Naive B cell (primary cell): ENCODE measurements at regions not wholly inside any gene's neighbourhood (a gene's known extent, or its start where the extent isn't known, plus 50 kb on each side); places are given as distances from the start of the nearest gene placed in this dataset.

ENCODE experiments used
- ATAC-seq, 2 donors: fragments of 150-1000 bp; cut with Tn5 transposase; 2 replicates each; pipeline ENCODE4 v1.10.0; 2021; ENCODE audit warnings: low read depth in 2 of 2, mild to moderate bottlenecking in 2 of 2, moderate library complexity in 2 of 2
- DNase-seq: peaks from one replicate; pipeline ENCODE4 v3.0.0; 2022
- H3K27ac Mint-ChIP-seq, 6 donors: one replicate each; pipeline ENCODE4 v1.8.0; 2020 to 2022; ENCODE audit warnings: mild to moderate bottlenecking in 6 of 6, mixed read lengths in 6 of 6, moderate library complexity in 5 of 6, inconsistent platforms in 2 of 6
- H3K27me3 Mint-ChIP-seq, 3 donors: one replicate each; pipeline ENCODE4 v1.8.0; 2021 to 2022; ENCODE audit warnings: mixed read lengths in 3 of 3, mild to moderate bottlenecking in 1 of 3
- H3K36me3 Mint-ChIP-seq, 2 donors: one replicate each; pipeline ENCODE4 v1.8.0; 2020 to 2022; ENCODE audit warnings: mixed read lengths in 2 of 2, inconsistent platforms in 1 of 2, mild to moderate bottlenecking in 1 of 2
- H3K4me1 Mint-ChIP-seq, 3 donors: one replicate each; pipeline ENCODE4 v1.8.0; 2020 to 2022; ENCODE audit warnings: mixed read lengths in 3 of 3, inconsistent platforms in 1 of 3, mild to moderate bottlenecking in 1 of 3, moderate library complexity in 1 of 3
- H3K4me3 Mint-ChIP-seq, 8 donors: one replicate each; pipeline ENCODE4 v1.8.0; 2020 to 2022; ENCODE audit warnings: mild to moderate bottlenecking in 8 of 8, mixed read lengths in 8 of 8, moderate library complexity in 8 of 8, inconsistent platforms in 2 of 8
- H3K9me3 Mint-ChIP-seq, 7 donors: one replicate each; pipeline ENCODE4 v1.8.0; 2020 to 2022; ENCODE audit warnings: mixed read lengths in 7 of 7, mild to moderate bottlenecking in 5 of 7, inconsistent platforms in 2 of 7, moderate library complexity in 1 of 7

DNA sequence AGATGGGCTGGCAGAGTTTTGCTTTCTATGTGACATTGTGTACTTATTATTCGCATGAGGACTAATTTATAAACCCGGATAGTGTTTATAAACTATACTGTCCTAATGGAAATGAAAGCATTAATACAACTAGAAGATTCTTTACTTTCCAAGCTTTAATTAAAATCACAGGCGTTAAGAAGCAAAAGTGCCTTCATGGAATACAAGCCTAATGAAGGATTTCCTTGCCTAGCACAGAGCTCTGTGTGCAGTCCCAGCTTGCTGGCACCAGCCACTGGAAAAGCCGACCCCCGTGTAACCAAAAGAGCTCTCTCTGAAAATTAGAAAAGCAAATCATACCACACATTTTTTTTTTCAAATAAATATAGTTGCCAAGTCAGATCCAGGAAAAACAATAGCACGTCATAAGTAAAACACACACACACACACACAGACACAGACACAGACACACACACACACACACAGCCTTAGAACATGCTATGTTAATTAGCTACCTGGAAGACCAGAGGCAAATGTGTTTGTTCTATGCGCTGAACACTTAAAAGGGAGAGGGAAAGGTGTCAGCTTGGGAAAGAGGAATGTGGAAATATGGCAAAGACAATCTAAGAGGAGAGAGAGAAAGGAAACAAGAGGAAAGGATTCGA lies 1084.2 kb downstream of the TUSC7 start:
- ATAC-seq (no peak), DNase-seq (no peak)
- Mint-ChIP-seq H3K27me3 (no peaks in the 10 kb centered on the region), H3K27ac (no peak overlapping the region), H3K36me3 (no peaks in the 10 kb centered on the region), H3K4me1 (no peaks in the 10 kb centered on the region), H3K9me3 (peaks cover 0 to 6% (median 2%) of the 10 kb centered on the region in 7 donors), H3K4me3 (no peak overlapping the region)

DNA sequence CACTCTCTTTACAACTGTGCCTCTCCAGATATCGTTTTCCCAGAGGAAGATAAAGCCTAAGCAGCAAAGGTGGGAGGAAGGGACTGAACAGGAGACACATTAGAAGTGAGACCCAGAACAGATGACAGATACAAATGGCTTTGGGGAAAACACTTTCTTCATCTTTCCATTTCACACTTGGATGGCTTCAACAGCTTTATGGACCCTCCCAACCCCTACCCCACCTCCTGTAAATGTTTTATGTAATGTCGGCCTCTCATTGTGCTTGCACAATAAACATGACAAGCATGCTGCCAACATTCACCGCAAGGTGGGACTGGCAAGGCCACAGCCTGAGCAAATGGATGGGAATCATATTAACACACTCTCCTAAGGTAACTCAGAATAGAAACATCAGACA lies 1088.6 kb downstream of the TUSC7 start:
- Mint-ChIP-seq H3K36me3 (no peaks in the 10 kb centered on the region), H3K27me3 (no peaks in the 10 kb centered on the region), H3K27ac (no peak overlapping the region), H3K4me3 (no peak overlapping the region), H3K4me1 (no peaks in the 10 kb centered on the region), H3K9me3 (peaks cover 0 to 8% (median 0%) of the 10 kb centered on the region in 7 donors)
- DNase-seq (no peak), ATAC-seq (no peak)

DNA sequence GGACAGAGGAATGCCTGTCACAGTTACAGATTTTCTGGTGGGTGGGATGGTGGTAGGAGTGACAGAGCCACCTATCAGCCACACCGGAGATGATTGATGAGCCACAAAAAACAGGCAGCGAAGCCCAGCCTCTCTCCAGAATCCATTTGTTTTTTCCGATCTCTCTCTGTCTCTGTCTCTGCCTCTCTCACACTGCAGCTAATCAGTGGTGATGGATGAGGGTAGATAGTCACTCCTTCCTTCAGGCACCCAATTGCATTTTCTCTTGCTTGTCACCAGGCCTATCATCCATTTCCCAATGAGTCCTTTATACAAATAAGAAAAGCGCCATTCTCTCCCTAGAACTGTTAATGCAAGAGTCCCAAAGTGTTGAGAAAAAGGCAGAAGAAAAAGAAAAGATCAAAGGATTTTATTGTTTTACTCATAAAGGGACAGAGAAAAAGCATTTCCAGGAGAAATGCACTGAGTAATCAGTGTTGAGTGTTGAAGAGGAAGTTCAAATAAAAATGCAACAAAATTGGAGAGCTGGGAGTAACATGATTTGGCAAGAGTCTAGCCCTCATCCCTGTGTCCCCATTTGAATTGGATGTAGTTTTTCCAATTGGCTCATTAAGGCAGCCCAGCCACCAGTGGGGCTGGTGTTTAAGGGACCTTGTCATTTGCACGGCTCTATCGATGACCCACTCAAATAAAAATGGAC lies 1089.3 kb downstream of the TUSC7 start:
- Mint-ChIP-seq H3K27me3 (no peaks in the 10 kb centered on the region), H3K36me3 (no peaks in the 10 kb centered on the region), H3K27ac (no peak overlapping the region), H3K9me3 (peaks cover 0 to 7% (median 2%) of the 10 kb centered on the region in 7 donors), H3K4me1 (no peaks in the 10 kb centered on the region), H3K4me3 (no peak overlapping the region)
- ATAC-seq: no peak
- no peak for DNase-seq

DNA sequence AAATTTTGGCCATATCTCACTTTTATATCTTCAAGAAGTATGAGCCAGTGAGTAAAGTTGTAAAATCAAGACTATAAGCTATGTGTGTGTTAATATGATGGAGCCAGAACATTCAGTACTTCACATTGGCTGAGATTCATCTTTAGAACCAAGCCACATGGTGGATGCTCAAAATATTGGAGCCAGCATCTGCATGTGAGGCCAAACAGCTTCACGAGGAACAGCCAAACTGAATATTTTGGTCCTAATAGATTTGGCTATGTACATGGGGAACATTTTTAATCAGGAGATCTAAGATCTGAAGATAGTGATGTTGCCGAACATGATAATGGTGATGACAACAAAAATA lies 1089.8 kb downstream of the TUSC7 start:
- Mint-ChIP-seq H3K9me3 (peaks cover 0 to 4% (median 0%) of the 10 kb centered on the region in 7 donors), H3K27me3 (no peaks in the 10 kb centered on the region), H3K27ac (no peak overlapping the region), H3K4me3 (no peak overlapping the region), H3K4me1 (no peaks in the 10 kb centered on the region), H3K36me3 (no peaks in the 10 kb centered on the region)
- ATAC-seq (no peak), DNase-seq (no peak)

DNA sequence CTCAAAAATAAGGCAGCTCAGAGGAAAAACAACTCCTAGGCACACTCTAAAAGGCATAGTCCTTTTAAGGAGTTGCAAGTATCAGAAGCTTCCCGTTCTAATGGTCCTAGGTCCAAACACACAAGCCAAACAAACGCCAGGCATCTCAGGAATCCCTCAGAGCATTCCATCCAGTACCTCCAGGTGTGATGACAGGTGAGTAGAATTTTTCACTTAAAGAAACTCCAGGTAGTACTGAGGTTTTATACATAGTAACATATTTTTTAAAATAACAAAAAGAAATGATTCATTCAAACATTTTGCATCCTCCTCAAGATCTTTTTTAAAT lies 1092.3 kb downstream of the TUSC7 start:
- no peak overlapping the region for H3K27ac Mint-ChIP-seq
- DNase-seq (no peak), ATAC-seq (no peak)
- no peak overlapping the region for H3K4me3 Mint-ChIP-seq
- no peaks in the 10 kb centered on the region for H3K36me3 Mint-ChIP-seq
- H3K9me3 Mint-ChIP-seq: peaks cover 0 to 4% (median 0%) of the 10 kb centered on the region in 7 donors
- no peaks in the 10 kb centered on the region for H3K4me1 Mint-ChIP-seq
- no peaks in the 10 kb centered on the region for H3K27me3 Mint-ChIP-seq

DNA sequence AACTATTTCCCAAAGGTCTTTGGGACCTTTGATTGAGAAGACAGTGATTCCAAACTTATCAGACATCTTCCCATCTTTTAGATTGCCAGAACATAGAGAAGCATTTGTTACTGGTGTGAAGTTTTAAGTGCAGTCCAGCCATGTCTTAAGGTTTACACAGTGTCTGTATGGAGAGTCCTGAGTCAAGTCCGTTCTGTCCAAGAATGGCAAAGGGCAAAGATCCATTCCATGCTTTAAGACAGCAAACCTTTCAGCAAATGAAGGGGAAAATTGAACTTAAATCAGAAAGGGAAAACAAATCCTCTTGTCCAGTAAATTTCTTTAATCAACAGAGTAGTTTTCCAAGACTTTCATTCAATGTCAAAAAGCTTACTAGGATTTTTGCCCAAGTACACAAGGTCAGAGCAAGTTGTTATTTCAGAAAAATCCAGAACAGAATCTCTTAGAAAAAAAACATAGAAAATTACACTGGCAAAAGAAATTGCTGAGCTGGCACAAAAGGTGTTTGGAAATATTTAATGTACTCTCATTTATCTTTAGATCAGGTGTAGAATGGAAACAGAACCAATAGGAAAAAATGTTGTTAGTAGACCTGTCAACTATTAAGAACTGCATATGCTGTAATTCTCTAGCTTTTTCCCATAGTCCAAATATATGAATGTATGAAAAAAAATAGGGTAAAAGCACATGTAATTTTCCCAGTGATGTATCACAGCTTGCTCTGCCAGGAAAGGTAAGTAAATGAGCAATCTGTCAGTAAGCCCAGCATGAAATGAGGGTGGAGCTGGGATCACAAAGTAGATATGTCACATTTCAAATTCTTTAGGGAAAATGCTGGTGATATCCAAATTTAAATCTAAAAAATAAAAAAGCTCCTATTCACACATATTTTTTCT lies 1099.9 kb downstream of the TUSC7 start:
- no peaks in the 10 kb centered on the region for H3K4me1 Mint-ChIP-seq
- no peak overlapping the region for H3K27ac Mint-ChIP-seq
- ATAC-seq (no peak), DNase-seq (no peak)
- H3K9me3 Mint-ChIP-seq: peaks cover 0 to 6% (median 0%) of the 10 kb centered on the region in 7 donors
- no peaks in the 10 kb centered on the region for H3K27me3 Mint-ChIP-seq
- no peaks in the 10 kb centered on the region for H3K36me3 Mint-ChIP-seq
- H3K4me3 Mint-ChIP-seq: no peak overlapping the region

DNA sequence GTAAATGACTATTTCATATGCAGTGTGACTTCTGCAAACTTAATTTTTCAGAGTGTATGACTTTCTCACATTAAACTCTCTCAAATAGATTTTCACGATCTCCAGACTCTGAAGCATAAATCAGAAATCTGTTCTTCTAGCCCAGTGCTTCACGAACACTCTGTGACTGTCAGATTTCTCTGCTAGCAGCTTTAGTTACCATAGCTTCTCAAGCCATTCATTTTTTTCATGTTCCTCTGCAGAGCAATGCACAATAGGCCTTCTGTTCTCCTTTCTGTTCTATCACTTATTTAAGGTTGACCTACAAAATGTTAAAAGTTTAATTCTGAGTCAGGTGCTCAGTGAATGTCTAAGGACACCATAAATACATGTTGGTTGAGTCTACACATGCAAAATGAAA lies 1102.2 kb downstream of the TUSC7 start:
- H3K9me3 Mint-ChIP-seq: peaks cover 0 to 6% (median 3%) of the 10 kb centered on the region in 7 donors
- no peaks in the 10 kb centered on the region for H3K27me3 Mint-ChIP-seq
- H3K36me3 Mint-ChIP-seq: no peaks in the 10 kb centered on the region
- H3K27ac Mint-ChIP-seq: no peak overlapping the region
- ATAC-seq (no peak), DNase-seq (no peak)
- no peaks in the 10 kb centered on the region for H3K4me1 Mint-ChIP-seq
- no peak overlapping the region for H3K4me3 Mint-ChIP-seq

DNA sequence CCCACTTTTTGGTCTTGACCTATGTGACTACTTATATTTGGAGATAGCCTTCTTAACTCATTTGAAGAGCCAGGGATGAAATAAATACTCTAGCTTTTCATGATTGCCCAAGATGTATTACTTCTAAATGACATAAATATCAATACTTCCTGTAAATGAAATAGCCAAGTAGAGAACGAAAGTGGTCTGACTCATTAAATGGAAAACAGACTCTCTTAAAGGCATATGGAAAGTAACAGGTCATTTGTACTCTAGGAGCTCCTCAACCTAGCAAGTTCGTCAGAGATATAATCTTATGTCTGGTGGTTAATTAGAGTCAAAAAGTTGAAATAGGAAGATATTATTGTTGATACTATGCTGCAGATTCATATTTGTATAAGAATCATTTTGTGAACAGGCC lies 1105.4 kb downstream of the TUSC7 start:
- ATAC-seq (no peak), DNase-seq (no peak)
- no peak overlapping the region for H3K27ac Mint-ChIP-seq
- no peaks in the 10 kb centered on the region for H3K36me3 Mint-ChIP-seq
- no peak overlapping the region for H3K4me3 Mint-ChIP-seq
- no peaks in the 10 kb centered on the region for H3K4me1 Mint-ChIP-seq
- peaks cover 0 to 6% (median 2%) of the 10 kb centered on the region in 7 donors for H3K9me3 Mint-ChIP-seq
- no peaks in the 10 kb centered on the region for H3K27me3 Mint-ChIP-seq

DNA sequence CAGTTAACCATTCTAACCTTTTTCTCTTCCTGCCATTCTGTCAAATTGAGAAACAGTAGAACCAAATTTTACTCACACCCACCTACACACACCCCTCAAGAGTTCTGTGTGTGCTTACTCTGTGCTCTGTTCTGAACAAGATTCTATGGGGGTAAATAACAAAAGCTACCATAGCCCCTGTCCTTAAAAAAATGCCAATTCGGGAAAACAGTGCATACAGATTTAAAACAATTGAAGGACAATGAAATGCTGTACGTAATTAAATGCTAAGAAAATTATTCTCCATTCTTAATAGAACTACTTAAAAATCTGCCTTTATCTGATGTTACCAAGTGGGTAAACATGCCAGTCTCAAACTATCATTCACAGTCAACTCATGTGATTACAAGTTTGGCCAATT lies 1107.5 kb downstream of the TUSC7 start:
- DNase-seq (no peak), ATAC-seq (no peak)
- no peak overlapping the region for H3K4me3 Mint-ChIP-seq
- peaks cover 0 to 5% (median 2%) of the 10 kb centered on the region in 7 donors for H3K9me3 Mint-ChIP-seq
- H3K4me1 Mint-ChIP-seq: no peaks in the 10 kb centered on the region
- no peaks in the 10 kb centered on the region for H3K36me3 Mint-ChIP-seq
- no peaks in the 10 kb centered on the region for H3K27me3 Mint-ChIP-seq
- H3K27ac Mint-ChIP-seq: no peak overlapping the region

DNA sequence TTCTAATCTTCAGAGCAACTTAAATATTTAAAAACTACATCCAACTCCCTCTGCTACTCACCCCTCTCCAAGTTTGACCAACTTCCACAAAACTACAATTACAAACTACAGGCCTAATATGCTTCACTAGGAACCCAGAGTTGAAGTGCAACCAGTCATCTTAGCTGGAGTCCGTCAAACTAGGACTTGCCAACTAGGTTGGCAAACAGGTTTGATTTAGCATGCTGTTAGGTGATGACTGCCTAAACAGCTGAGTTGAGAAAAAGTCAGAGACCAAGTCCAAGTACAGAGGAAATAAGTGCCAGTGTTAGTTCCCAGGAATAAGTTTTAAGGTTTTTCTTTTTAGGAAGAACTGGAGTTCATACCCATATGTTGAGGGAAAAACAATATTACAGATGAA lies 1109.0 kb downstream of the TUSC7 start:
- H3K27ac Mint-ChIP-seq: no peak overlapping the region
- no peak overlapping the region for H3K4me3 Mint-ChIP-seq
- no peaks in the 10 kb centered on the region for H3K27me3 Mint-ChIP-seq
- ATAC-seq (no peak), DNase-seq (no peak)
- no peaks in the 10 kb centered on the region for H3K36me3 Mint-ChIP-seq
- H3K9me3 Mint-ChIP-seq: peaks cover 0 to 3% (median 0%) of the 10 kb centered on the region in 7 donors
- H3K4me1 Mint-ChIP-seq: no peaks in the 10 kb centered on the region

DNA sequence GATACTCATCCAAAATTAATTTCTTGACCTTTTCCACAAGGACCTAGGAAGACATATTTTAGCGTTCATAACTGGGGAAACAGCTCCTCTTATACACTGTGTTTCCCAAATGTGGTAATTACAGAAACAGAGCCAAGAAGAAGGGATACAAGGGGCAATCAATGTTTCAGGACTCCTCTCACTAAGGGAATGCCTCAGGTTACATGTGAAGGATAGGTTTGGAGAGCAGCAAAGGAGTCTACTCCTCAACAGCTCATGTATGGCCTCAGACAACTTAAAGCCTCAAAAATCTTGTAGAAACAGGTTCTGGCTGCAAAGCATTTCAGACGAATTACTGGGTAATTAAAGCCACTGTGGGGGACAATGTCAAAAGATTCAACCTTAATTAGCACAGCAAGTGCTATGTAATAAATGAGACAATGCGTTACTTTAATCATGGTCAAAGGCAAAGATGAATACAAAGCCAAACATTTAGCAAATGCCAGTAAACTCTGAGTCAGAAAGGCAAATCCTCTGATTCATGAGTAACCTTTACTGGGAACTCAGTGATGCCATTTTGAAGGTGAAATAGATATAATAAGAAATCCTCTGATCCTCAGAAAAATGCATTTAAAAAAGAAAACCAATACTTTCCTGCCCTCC lies 1111.2 kb downstream of the TUSC7 start:
- H3K9me3 Mint-ChIP-seq: peaks cover 0 to 4% (median 2%) of the 10 kb centered on the region in 7 donors
- H3K4me1 Mint-ChIP-seq: no peaks in the 10 kb centered on the region
- no peak overlapping the region for H3K27ac Mint-ChIP-seq
- ATAC-seq (no peak), DNase-seq (no peak)
- H3K36me3 Mint-ChIP-seq: no peaks in the 10 kb centered on the region
- H3K4me3 Mint-ChIP-seq: no peak overlapping the region
- no peaks in the 10 kb centered on the region for H3K27me3 Mint-ChIP-seq

DNA sequence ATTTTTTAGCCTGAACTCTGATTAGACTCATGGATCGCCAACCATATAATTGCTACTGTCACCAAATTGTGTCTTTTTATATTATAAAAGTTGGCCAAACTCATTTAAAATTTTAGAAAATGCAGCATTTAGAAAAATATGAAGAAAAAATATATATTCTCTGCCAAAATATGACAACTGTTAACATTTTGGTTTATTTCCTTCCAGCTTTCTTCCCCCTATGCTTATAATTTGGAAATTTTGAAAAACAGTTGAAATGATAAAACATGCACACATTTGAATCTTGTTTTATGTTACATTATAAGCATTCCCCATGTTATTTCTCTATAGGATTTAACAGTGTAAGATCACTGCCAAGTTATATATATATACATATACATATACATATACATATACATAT lies 1112.8 kb downstream of the TUSC7 start:
- DNase-seq (no peak), ATAC-seq (no peak)
- Mint-ChIP-seq H3K27me3 (no peaks in the 10 kb centered on the region), H3K9me3 (peaks cover 0 to 4% (median 0%) of the 10 kb centered on the region in 7 donors), H3K4me1 (no peaks in the 10 kb centered on the region), H3K27ac (no peak overlapping the region), H3K36me3 (no peaks in the 10 kb centered on the region), H3K4me3 (no peak overlapping the region)

DNA sequence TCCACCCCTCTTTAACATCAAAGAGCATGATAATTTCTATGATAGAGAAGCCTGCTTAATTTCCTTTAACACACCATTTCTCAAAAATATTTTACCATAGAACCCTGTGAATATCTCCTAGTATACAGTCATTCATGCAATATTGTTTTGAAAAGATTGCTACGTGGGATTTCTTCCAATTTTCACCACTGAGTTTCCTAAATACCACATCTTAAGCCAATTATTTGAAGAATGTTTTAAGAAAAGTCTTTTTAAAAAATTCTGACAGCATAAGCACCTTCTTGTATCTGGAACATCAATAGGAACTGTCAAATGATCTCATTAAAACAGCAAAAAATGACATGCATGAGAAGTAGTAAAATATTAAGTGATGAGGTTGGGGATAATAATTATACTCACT lies 1126.7 kb downstream of the TUSC7 start:
- DNase-seq (no peak), ATAC-seq (no peak)
- Mint-ChIP-seq H3K27me3 (no peaks in the 10 kb centered on the region), H3K9me3 (no peaks in the 10 kb centered on the region), H3K4me1 (no peaks in the 10 kb centered on the region), H3K36me3 (no peaks in the 10 kb centered on the region), H3K27ac (no peak overlapping the region), H3K4me3 (no peak overlapping the region)

DNA sequence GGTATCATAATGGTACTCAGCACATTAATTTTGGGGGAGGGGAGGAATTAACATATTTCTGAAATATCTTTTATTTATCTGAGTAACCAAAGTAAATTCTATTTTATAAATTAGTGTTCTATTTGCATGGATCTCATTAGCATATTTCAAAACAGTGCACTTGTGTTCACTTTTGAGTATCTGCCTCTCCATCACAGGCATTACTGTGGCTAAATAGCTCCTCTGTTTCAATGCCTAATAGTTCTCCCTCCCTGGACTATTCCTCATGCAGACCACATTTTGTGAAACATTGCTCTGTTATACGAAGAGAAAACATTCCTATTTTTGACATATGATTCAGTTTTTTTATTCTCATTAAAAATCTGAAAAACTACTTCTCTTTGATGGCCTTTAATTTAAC lies 1127.8 kb downstream of the TUSC7 start:
- Mint-ChIP-seq H3K27ac (no peak overlapping the region), H3K27me3 (no peaks in the 10 kb centered on the region), H3K4me3 (no peak overlapping the region), H3K36me3 (no peaks in the 10 kb centered on the region), H3K9me3 (no peaks in the 10 kb centered on the region), H3K4me1 (no peaks in the 10 kb centered on the region)
- DNase-seq (no peak), ATAC-seq (no peak)
